T-cell (primary cell): ENCODE measurements at regions not wholly inside any gene's neighbourhood (a gene's known extent, or its start where the extent isn't known, plus 50 kb on each side); places are given as distances from the start of the nearest gene placed in this dataset.

Experiments
- ATAC-seq, 4 experiments: fragments of 200-7000 bp in 3 of 4; fragments of 150-1000 bp in 1 of 4; cut with Tn5 transposase; replicated peaks in 1 of 4; 1 replicate in 3 of 4; 2 replicates in 1 of 4; pipeline ENCODE4 v1.10.0; 2021; ENCODE audit warnings: moderate library complexity in 3 of 4, mild to moderate bottlenecking in 2 of 4, moderate number of reproducible peaks in 1 of 4
- CTCF ChIA-PET, 2 donors: fragments of 300-600 bp; sonication (Branson Sonifier 250); formaldehyde crosslinking; loops; one replicate each; lab custom pipeline; 2022; ENCODE audit warnings: antibody characterized with exemption in 2 of 2; lab: Charles Lee
- POLR2A ChIA-PET, 2 donors: fragments of 300-600 bp; sonication (Branson Sonifier 250); formaldehyde crosslinking; loops; one replicate each; lab custom pipeline; 2022; ENCODE audit warnings: antibody characterized with exemption in 2 of 2; lab: Charles Lee
- DNase-seq, 35 experiments: peaks; one replicate each; pipeline versions ENCODE4 v3.0.0 to v3.0.0-alpha.2; 2013 to 2023
- H3K27ac ChIP-seq: one replicate; pipeline ENCODE4 v1.5.1; 2013; ENCODE audit warnings: low read length
- H3K27me3 ChIP-seq, 2 experiments: replicated peaks in 1 of 2; 1 replicate in 1 of 2; 2 replicates in 1 of 2; pipeline versions ENCODE4 v1.6.1 to v1.7.0; 2013; ENCODE audit warnings: low read length in 1 of 2, mixed read lengths in 1 of 2; ENCODE audit not compliant: control insufficient read depth in 2 of 2, insufficient read depth in 2 of 2; ENCODE audit errors: extremely low read depth in 1 of 2
- H3K36me3 ChIP-seq, 2 donors: 1 replicate in 1 of 2; 2 replicates in 1 of 2; pipeline versions ENCODE4 v1.6.1 to v1.7.0; 2013; ENCODE audit warnings: low read length in 1 of 2; ENCODE audit not compliant: control insufficient read depth in 2 of 2, insufficient read depth in 1 of 2; ENCODE audit errors: extremely low read depth in 1 of 2
- H3K4me1 ChIP-seq, 2 experiments: 1 replicate in 1 of 2; 2 replicates in 1 of 2; pipeline versions ENCODE4 v1.6.1 to v1.7.0; 2013; ENCODE audit warnings: low read length in 2 of 2, mixed read lengths in 1 of 2; ENCODE audit not compliant: insufficient read depth in 2 of 2, control insufficient read depth in 1 of 2; ENCODE audit errors: extremely low read depth in 1 of 2
- H3K4me3 ChIP-seq, 2 donors: 1 replicate in 1 of 2; 2 replicates in 1 of 2; pipeline versions ENCODE4 v1.5.1 to v1.7.0; 2013; ENCODE audit warnings: mild to moderate bottlenecking in 2 of 2, low read length in 1 of 2, moderate library complexity in 1 of 2; ENCODE audit not compliant: control insufficient read depth in 1 of 2; ENCODE audit errors: extremely low read depth in 1 of 2
- H3K9me3 ChIP-seq: 2 replicates; pipeline ENCODE4 v1.7.0; 2013
- H3K27ac Mint-ChIP-seq, 2 donors: one replicate each; pipeline ENCODE4 v1.8.0; 2020 to 2021; ENCODE audit warnings: mild to moderate bottlenecking in 2 of 2, mixed read lengths in 2 of 2
- H3K27me3 Mint-ChIP-seq, 2 donors: one replicate each; pipeline ENCODE4 v1.8.0; 2021 to 2022; ENCODE audit warnings: mixed read lengths in 2 of 2
- H3K36me3 Mint-ChIP-seq: one replicate; pipeline ENCODE4 v1.8.0; 2021; ENCODE audit warnings: mixed read lengths
- H3K4me1 Mint-ChIP-seq, 3 donors: one replicate each; pipeline ENCODE4 v1.8.0; 2020 to 2022; ENCODE audit warnings: mixed read lengths in 3 of 3, mild to moderate bottlenecking in 1 of 3
- H3K4me3 Mint-ChIP-seq, 3 donors: one replicate each; pipeline ENCODE4 v1.8.0; 2020 to 2022; ENCODE audit warnings: mild to moderate bottlenecking in 3 of 3, mixed read lengths in 3 of 3, moderate library complexity in 3 of 3
- H3K9me3 Mint-ChIP-seq, 3 donors: one replicate each; pipeline ENCODE4 v1.8.0; 2020 to 2022; ENCODE audit warnings: mixed read lengths in 3 of 3
- whole genome bisulfite sequencing: methylation state at CpG from one replicate; pipeline ENCODE4 v1.1.5; 2013; ENCODE audit warnings: missing lambda C conversion rate; ENCODE audit not compliant: insufficient coverage; 5-methylcytosine and 5-hydroxymethylcytosine counted together

DNA sequence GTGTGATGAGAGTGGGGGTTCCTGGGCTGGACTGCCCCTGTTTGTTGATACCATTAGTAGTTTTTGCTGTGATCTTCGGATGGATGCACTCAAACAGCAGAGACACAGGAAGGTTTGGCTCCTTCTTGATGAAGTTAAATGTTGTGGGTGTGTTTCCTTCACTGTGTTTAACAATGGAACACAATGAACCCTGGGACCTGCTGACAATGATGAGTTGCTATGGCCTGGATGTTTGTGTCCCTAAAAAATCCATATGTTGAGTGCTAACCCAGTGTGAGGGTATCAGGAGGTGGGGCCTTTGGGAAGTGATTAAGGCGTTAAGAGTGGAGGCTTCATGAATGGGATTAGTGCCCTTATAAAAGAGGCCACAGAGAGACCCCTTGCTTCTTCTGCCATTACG is 237.4 kb upstream of the HS6ST1 start:
- WGBS = 61% methylated on average over 2 of the region's 3 CpGs
- Histone ChIP-seq H3K9me3 (no peaks in the 10 kb centered on the region), H3K27ac (no peak overlapping the region), H3K27me3 (peaks cover 0 to 10% of the 10 kb centered on the region in 2 experiments), H3K36me3 (no peaks in the 10 kb centered on the region), H3K4me3 (no peak overlapping the region), H3K4me1 (no peaks in the 10 kb centered on the region)
- Mint-ChIP-seq H3K4me1 (no peaks in the 10 kb centered on the region), H3K4me3 (no peak overlapping the region), H3K27ac (no peak overlapping the region), H3K27me3 (peaks cover 3 to 4% of the 10 kb centered on the region in 2 donors), H3K36me3 (no peaks in the 10 kb centered on the region), H3K9me3 (no peaks in the 10 kb centered on the region)
- CTCF ChIA-PET = no interaction called here
- ATAC-seq (no peak), DNase-seq (no peak)
- POLR2A ChIA-PET = no interaction called here

- no peak for DNase-seq
- no peaks in the 10 kb centered on the region for H3K4me1 Mint-ChIP-seq
- H3K36me3 Mint-ChIP-seq = no peaks in the 10 kb centered on the region
- no peak overlapping the region for H3K27ac ChIP-seq
- no peak overlapping the region for H3K4me3 ChIP-seq
- 68% methylated on average over 3 of the region's 4 CpGs for WGBS
- CTCF ChIA-PET = no interaction called here
- POLR2A ChIA-PET = no interaction called here
- no peak overlapping the region for H3K27ac Mint-ChIP-seq
- no peaks in the 10 kb centered on the region for H3K9me3 Mint-ChIP-seq
- peaks cover 3 to 4% of the 10 kb centered on the region in 2 donors for H3K27me3 Mint-ChIP-seq
- no peaks in the 10 kb centered on the region for H3K9me3 ChIP-seq
- H3K4me1 ChIP-seq = no peaks in the 10 kb centered on the region
- no peaks in the 10 kb centered on the region for H3K36me3 ChIP-seq
- ATAC-seq = no peak
- H3K4me3 Mint-ChIP-seq = no peak overlapping the region
- H3K27me3 ChIP-seq = peaks cover 0 to 10% of the 10 kb centered on the region in 2 experiments
Measured at GRCh38 chr2:128556633-128557032, 238.0 kb upstream of the HS6ST1 start.

- Histone ChIP-seq H3K36me3 (no peaks in the 10 kb centered on the region), H3K4me1 (no peaks in the 10 kb centered on the region), H3K4me3 (no peak overlapping the region), H3K27ac (no peak overlapping the region), H3K27me3 (peaks cover 0 to 10% of the 10 kb centered on the region in 2 experiments), H3K9me3 (no peaks in the 10 kb centered on the region)
- Mint-ChIP-seq H3K9me3 (no peaks in the 10 kb centered on the region), H3K27ac (no peak overlapping the region), H3K4me3 (no peak overlapping the region), H3K4me1 (no peaks in the 10 kb centered on the region), H3K36me3 (no peaks in the 10 kb centered on the region), H3K27me3 (peaks cover 3 to 4% of the 10 kb centered on the region in 2 donors)
- WGBS = no CpG with 5 or more reads among the region's 6 CpGs
- CTCF ChIA-PET = no interaction called here
- POLR2A ChIA-PET = no interaction called here
- DNase-seq (no peak), ATAC-seq (no peak)
Measured at GRCh38 chr2:128557069-128557468, 238.4 kb upstream of the HS6ST1 start.

- WGBS = no CpG with 5 or more reads among the region's 4 CpGs
- Histone ChIP-seq H3K4me3 (no peak overlapping the region), H3K27ac (no peak overlapping the region), H3K27me3 (peaks cover 0 to 10% of the 10 kb centered on the region in 2 experiments), H3K4me1 (no peaks in the 10 kb centered on the region), H3K36me3 (no peaks in the 10 kb centered on the region), H3K9me3 (no peaks in the 10 kb centered on the region)
- CTCF ChIA-PET = no interaction called here
- Mint-ChIP-seq H3K4me3 (no peak overlapping the region), H3K9me3 (no peaks in the 10 kb centered on the region), H3K4me1 (no peaks in the 10 kb centered on the region), H3K27me3 (peaks cover 3 to 4% of the 10 kb centered on the region in 2 donors), H3K27ac (no peak overlapping the region), H3K36me3 (no peaks in the 10 kb centered on the region)
- DNase-seq (no peak), ATAC-seq (no peak)
- POLR2A ChIA-PET = no interaction called here
Measured at GRCh38 chr2:128557831-128558241, 239.2 kb upstream of the HS6ST1 start.

- Histone ChIP-seq H3K27ac (no peak overlapping the region), H3K9me3 (no peaks in the 10 kb centered on the region), H3K4me1 (no peaks in the 10 kb centered on the region), H3K4me3 (no peak overlapping the region), H3K27me3 (peaks cover 0 to 14% of the 10 kb centered on the region in 2 experiments), H3K36me3 (no peaks in the 10 kb centered on the region)
- H3K27me3 Mint-ChIP-seq = peaks cover 3 to 4% of the 10 kb centered on the region in 2 donors
- POLR2A ChIA-PET = no interaction called here
- H3K4me3 Mint-ChIP-seq = no peak overlapping the region
- WGBS = 53% methylated on average over 2 of the region's 3 CpGs
- DNase-seq (no peak), ATAC-seq (no peak)
- no peaks in the 10 kb centered on the region for H3K9me3 Mint-ChIP-seq
- H3K27ac Mint-ChIP-seq = no peak overlapping the region
- H3K36me3 Mint-ChIP-seq = no peaks in the 10 kb centered on the region
- CTCF ChIA-PET = interaction anchor here in 1 of 2 donors (0.7 kb wide), 1 partner anchor 9 kb away, joined by 4 read pairs; no protein-coding TSS in a partner anchor
- no peaks in the 10 kb centered on the region for H3K4me1 Mint-ChIP-seq
Measured at GRCh38 chr2:128558441-128558840, 239.8 kb upstream of the HS6ST1 start.

DNA sequence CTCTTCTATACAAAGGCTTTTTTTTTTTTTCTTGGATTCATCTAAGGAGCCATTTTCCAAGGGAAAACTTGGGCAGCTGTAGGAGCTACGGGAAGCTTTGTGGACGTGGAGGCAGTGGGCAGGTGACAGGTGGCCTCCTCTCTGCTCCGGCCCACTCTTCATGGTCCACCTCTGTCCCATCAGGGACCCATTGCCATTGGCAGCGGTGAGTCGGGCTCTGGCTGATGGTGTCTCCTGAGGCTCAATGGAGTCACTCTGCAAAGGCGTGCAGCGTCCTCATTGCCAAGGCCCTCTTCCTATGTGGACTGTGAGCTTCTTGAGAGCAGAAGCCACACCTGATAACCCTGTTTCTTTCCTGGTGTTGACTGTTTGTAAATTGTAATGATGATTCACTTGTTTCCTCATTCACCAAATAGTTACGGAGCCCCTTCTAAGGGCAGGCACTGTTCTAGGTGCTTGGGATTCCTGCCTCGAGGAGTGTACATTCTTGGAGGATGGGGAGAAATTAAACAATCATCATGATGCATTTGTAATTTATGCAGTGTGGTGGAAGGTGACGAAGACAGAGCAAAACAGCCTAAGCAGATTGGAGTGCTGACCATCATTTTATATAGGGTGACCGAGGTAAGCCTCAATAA is 240.3 kb upstream of the HS6ST1 start:
- H3K4me3 Mint-ChIP-seq = no peak overlapping the region
- no peaks in the 10 kb centered on the region for H3K9me3 ChIP-seq
- CTCF ChIA-PET = interaction anchor here in 1 of 2 donors (0.7 kb wide), 1 partner anchor 8 kb away, joined by 4 read pairs; no protein-coding TSS in a partner anchor
- H3K27me3 Mint-ChIP-seq = peaks cover 3 to 4% of the 10 kb centered on the region in 2 donors
- H3K27me3 ChIP-seq = peaks cover 0 to 14% of the 10 kb centered on the region in 2 experiments
- no peaks in the 10 kb centered on the region for H3K4me1 Mint-ChIP-seq
- H3K4me3 ChIP-seq = no peak overlapping the region
- no peaks in the 10 kb centered on the region for H3K36me3 ChIP-seq
- no peak for DNase-seq
- ATAC-seq = no peak
- H3K9me3 Mint-ChIP-seq = no peaks in the 10 kb centered on the region
- 88% methylated on average over 9 of the region's 11 CpGs for WGBS
- H3K27ac ChIP-seq = no peak overlapping the region
- H3K27ac Mint-ChIP-seq = no peak overlapping the region
- H3K4me1 ChIP-seq = no peaks in the 10 kb centered on the region
- POLR2A ChIA-PET = no interaction called here
- no peaks in the 10 kb centered on the region for H3K36me3 Mint-ChIP-seq
